WTC11 (cell line): ENCODE measurements at regions not wholly inside any gene's neighbourhood (a gene's known extent, or its start where the extent isn't known, plus 50 kb on each side); places are given as distances from the start of the nearest gene placed in this dataset.

ENCODE experiments used
- ATAC-seq: fragments of 200-7000 bp; cut with Tn5 transposase; 2 replicates; pipeline ENCODE4 v1.10.0; 2021; ENCODE audit warnings: mild to moderate bottlenecking, moderate library complexity
- CTCF ChIA-PET: fragments of 300-600 bp; sonication (Branson Sonifier 250); formaldehyde crosslinking; loops from one replicate; lab custom pipeline; 2021; ENCODE audit warnings: antibody characterized with exemption; lab: Charles Lee
- POLR2A ChIA-PET: fragments of 350-600 bp; sonication (Branson Sonifier 250); formaldehyde crosslinking; loops from one replicate; lab custom pipeline; 2021; ENCODE audit warnings: antibody characterized with exemption; lab: Charles Lee
- DNase-seq: peaks from one replicate; pipeline ENCODE4 v3.0.0; 2021; ENCODE audit warnings: low spot score
- H3K27ac Mint-ChIP-seq: 2 replicates; pipeline ENCODE4 v1.8.0; 2021; ENCODE audit warnings: mixed read lengths
- H3K27me3 Mint-ChIP-seq: 2 replicates; pipeline ENCODE4 v1.8.0; 2021; ENCODE audit warnings: low read depth, mild to moderate bottlenecking, moderate library complexity, mixed read lengths
- H3K36me3 Mint-ChIP-seq: 2 replicates; pipeline ENCODE4 v1.8.0; 2021; ENCODE audit warnings: mixed read lengths
- H3K4me1 Mint-ChIP-seq: 2 replicates; pipeline ENCODE4 v1.8.0; 2022; ENCODE audit warnings: mixed read lengths
- H3K4me3 Mint-ChIP-seq: 2 replicates; pipeline ENCODE4 v1.8.0; 2021; ENCODE audit warnings: mild to moderate bottlenecking, moderate library complexity, mixed read lengths
- H3K9me3 Mint-ChIP-seq: 2 replicates; pipeline ENCODE4 v1.8.0; 2021; ENCODE audit warnings: mixed read lengths
- CTCF ChIP-seq: fragments of 200-600 bp; IDR thresholded peaks from 2 replicates; pipeline ENCODE4 v1.8.0; 2022; ENCODE audit warnings: antibody characterized with exemption
- E2F4 ChIP-seq: sonication (generic); formaldehyde crosslinking; IDR thresholded peaks from 2 replicates; pipeline ENCODE4 v1.8.1; 2022; ENCODE audit warnings: low read depth, mild to moderate bottlenecking, moderate library complexity, missing genetic modification reagents, borderline replicate concordance
- ESRRA ChIP-seq: sonication (generic); formaldehyde crosslinking; IDR thresholded peaks from 2 replicates; pipeline ENCODE4 v1.8.1; 2022; ENCODE audit warnings: mild to moderate bottlenecking, missing genetic modification reagents, borderline replicate concordance
- GABPB1 ChIP-seq: sonication (generic); formaldehyde crosslinking; IDR thresholded peaks from 2 replicates; pipeline ENCODE4 v1.8.1; 2023; ENCODE audit warnings: mild to moderate bottlenecking, missing genetic modification reagents
- HMGA2 ChIP-seq: fragments of 250-450 bp; sonication (Bioruptor Pico); IDR thresholded peaks from 2 replicates; pipeline ENCODE4 v1.4.0; 2021; ENCODE audit warnings: mild to moderate bottlenecking, moderate library complexity
- JUN ChIP-seq: sonication (generic); formaldehyde crosslinking; IDR thresholded peaks from 2 replicates; pipeline ENCODE4 v1.8.0; 2023; ENCODE audit warnings: mild to moderate bottlenecking, missing genetic modification reagents
- NFE2L1 ChIP-seq: sonication (generic); formaldehyde crosslinking; IDR thresholded peaks from 2 replicates; pipeline ENCODE4 v1.8.1; 2023; ENCODE audit warnings: missing genetic modification reagents
- OVOL2 ChIP-seq: fragments of 250-450 bp; sonication (Bioruptor Pico); IDR thresholded peaks from 2 replicates; pipeline ENCODE4 v1.9.0; 2021; ENCODE audit warnings: mild to moderate bottlenecking, borderline replicate concordance
- PREB ChIP-seq: sonication (generic); formaldehyde crosslinking; IDR thresholded peaks from 2 replicates; pipeline ENCODE4 v1.8.1; 2022; ENCODE audit warnings: mild to moderate bottlenecking, missing genetic modification reagents, moderate library complexity, borderline replicate concordance
- TCF7 ChIP-seq: sonication (generic); formaldehyde crosslinking; IDR thresholded peaks from 2 replicates; pipeline ENCODE4 v1.8.0; 2022; ENCODE audit warnings: mild to moderate bottlenecking, low read depth, missing genetic modification reagents, moderate library complexity
- ZNF219 ChIP-seq: sonication (generic); formaldehyde crosslinking; IDR thresholded peaks from 2 replicates; pipeline ENCODE4 v1.8.0; 2023; ENCODE audit warnings: missing genetic modification reagents, mild to moderate bottlenecking, borderline replicate concordance
- ZNF232 ChIP-seq: sonication (generic); formaldehyde crosslinking; IDR thresholded peaks from 2 replicates; pipeline ENCODE4 v1.8.0; 2022; ENCODE audit warnings: mild to moderate bottlenecking, missing genetic modification reagents
- ZNF317 ChIP-seq: sonication (generic); formaldehyde crosslinking; IDR thresholded peaks from 2 replicates; pipeline ENCODE4 v1.8.1; 2023; ENCODE audit warnings: low read depth, mild to moderate bottlenecking, moderate library complexity, missing genetic modification reagents, borderline replicate concordance
- ZNF416 ChIP-seq: fragments of 250-450 bp; sonication (Bioruptor Pico); IDR thresholded peaks from 2 replicates; pipeline ENCODE4 v1.9.0; 2021; ENCODE audit warnings: mild to moderate bottlenecking, inconsistent platforms
- ZNF423 ChIP-seq: fragments of 250-450 bp; sonication (Bioruptor Pico); IDR thresholded peaks from 2 replicates; pipeline ENCODE4 v2.1.2; 2022; ENCODE audit warnings: mild to moderate bottlenecking, moderate library complexity
- TF ChIP-seq, protein P1 (sequence below): sonication (generic); formaldehyde crosslinking; IDR thresholded peaks from 2 replicates; pipeline ENCODE4 v1.8.1; 2022; ENCODE audit warnings: mild to moderate bottlenecking, moderate library complexity, missing genetic modification reagents
- TF ChIP-seq, protein P2 (sequence below): sonication (generic); formaldehyde crosslinking; IDR thresholded peaks from 2 replicates; pipeline ENCODE4 v1.8.1; 2023; ENCODE audit warnings: mild to moderate bottlenecking, moderate library complexity, missing genetic modification reagents
- TF ChIP-seq, protein P3 (sequence below): fragments of 250-450 bp; sonication (Bioruptor Pico); IDR thresholded peaks from 2 replicates; pipeline ENCODE4 v1.9.0; 2021; ENCODE audit warnings: mild to moderate bottlenecking, borderline replicate concordance
- TF ChIP-seq, protein P4 (sequence below): sonication (generic); formaldehyde crosslinking; IDR thresholded peaks from 2 replicates; pipeline ENCODE4 v1.8.0; 2022; ENCODE audit warnings: mild to moderate bottlenecking, missing genetic modification reagents

DNA sequence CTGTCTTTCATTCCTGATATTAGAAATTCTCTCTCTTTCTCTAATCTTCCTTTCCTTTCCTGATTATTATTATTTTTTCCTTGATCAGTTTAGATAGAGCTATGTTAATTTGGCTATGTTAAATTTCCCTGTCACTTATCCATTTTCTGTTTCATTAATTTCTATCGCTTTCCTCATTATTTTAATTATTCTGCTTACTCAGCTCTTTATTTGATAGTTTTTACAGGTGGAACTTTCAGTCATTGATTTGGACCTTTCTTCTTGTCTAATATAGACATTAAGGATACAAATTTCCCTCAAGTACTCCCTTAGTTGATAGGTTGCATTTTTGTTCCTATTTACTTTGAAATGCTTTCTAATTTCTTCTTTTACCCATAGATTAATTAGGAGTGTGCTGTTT is 442.3 kb downstream of the CDH26 start (continued):
- TF ChIP-seq, protein P1, sequence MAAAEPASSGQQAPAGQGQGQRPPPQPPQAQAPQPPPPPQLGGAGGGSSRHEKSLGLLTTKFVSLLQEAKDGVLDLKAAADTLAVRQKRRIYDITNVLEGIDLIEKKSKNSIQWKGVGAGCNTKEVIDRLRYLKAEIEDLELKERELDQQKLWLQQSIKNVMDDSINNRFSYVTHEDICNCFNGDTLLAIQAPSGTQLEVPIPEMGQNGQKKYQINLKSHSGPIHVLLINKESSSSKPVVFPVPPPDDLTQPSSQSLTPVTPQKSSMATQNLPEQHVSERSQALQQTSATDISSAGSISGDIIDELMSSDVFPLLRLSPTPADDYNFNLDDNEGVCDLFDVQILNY = no peak
- TF ChIP-seq ZNF232 (no peak), HMGA2 (no peak), JUN (no peak)

- Mint-ChIP-seq H3K36me3 (peaks cover 16% of the 10 kb centered on the region), H3K27me3 (peaks cover 35% of the 10 kb centered on the region), H3K9me3 (peaks cover 37% of the 10 kb centered on the region), H3K4me1 (no peaks in the 10 kb centered on the region), H3K4me3 (no peak overlapping the region), H3K27ac (no peak overlapping the region)
- DNase-seq = no peak
- CTCF ChIA-PET = interaction anchor here (0.6 to 0.8 kb wide), 3 partner anchors 192 to 501 kb away, joined by 3 to 4 read pairs (median 3); no protein-coding TSS in a partner anchor
- no peak for ATAC-seq
- TF ChIP-seq, protein P2, sequence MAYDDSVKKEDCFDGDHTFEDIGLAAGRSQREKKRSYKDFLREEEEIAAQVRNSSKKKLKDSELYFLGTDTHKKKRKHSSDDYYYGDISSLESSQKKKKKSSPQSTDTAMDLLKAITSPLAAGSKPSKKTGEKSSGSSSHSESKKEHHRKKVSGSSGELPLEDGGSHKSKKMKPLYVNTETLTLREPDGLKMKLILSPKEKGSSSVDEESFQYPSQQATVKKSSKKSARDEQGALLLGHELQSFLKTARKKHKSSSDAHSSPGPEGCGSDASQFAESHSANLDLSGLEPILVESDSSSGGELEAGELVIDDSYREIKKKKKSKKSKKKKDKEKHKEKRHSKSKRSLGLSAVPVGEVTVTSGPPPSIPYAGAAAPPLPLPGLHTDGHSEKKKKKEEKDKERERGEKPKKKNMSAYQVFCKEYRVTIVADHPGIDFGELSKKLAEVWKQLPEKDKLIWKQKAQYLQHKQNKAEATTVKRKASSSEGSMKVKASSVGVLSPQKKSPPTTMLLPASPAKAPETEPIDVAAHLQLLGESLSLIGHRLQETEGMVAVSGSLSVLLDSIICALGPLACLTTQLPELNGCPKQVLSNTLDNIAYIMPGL (CRISPR knock-in tag) = no peak
- TF ChIP-seq E2F4 (CRISPR knock-in tag) (no peak), CTCF (no peak), ZNF219 (CRISPR knock-in tag) (no peak), ZNF423 (no peak), ZNF416 (CRISPR knock-in tag) (no peak), NFE2L1 (no peak), ESRRA (no peak), GABPB1 (CRISPR knock-in tag) (no peak), OVOL2 (no peak), ZNF317 (CRISPR knock-in tag) (no peak), TCF7 (CRISPR knock-in tag) (no peak), PREB (no peak)
- TF ChIP-seq, protein P3, sequence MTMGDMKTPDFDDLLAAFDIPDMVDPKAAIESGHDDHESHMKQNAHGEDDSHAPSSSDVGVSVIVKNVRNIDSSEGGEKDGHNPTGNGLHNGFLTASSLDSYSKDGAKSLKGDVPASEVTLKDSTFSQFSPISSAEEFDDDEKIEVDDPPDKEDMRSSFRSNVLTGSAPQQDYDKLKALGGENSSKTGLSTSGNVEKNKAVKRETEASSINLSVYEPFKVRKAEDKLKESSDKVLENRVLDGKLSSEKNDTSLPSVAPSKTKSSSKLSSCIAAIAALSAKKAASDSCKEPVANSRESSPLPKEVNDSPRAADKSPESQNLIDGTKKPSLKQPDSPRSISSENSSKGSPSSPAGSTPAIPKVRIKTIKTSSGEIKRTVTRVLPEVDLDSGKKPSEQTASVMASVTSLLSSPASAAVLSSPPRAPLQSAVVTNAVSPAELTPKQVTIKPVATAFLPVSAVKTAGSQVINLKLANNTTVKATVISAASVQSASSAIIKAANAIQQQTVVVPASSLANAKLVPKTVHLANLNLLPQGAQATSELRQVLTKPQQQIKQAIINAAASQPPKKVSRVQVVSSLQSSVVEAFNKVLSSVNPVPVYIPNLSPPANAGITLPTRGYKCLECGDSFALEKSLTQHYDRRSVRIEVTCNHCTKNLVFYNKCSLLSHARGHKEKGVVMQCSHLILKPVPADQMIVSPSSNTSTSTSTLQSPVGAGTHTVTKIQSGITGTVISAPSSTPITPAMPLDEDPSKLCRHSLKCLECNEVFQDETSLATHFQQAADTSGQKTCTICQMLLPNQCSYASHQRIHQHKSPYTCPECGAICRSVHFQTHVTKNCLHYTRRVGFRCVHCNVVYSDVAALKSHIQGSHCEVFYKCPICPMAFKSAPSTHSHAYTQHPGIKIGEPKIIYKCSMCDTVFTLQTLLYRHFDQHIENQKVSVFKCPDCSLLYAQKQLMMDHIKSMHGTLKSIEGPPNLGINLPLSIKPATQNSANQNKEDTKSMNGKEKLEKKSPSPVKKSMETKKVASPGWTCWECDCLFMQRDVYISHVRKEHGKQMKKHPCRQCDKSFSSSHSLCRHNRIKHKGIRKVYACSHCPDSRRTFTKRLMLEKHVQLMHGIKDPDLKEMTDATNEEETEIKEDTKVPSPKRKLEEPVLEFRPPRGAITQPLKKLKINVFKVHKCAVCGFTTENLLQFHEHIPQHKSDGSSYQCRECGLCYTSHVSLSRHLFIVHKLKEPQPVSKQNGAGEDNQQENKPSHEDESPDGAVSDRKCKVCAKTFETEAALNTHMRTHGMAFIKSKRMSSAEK (CRISPR knock-in tag) = no peak
- TF ChIP-seq, protein P4, sequence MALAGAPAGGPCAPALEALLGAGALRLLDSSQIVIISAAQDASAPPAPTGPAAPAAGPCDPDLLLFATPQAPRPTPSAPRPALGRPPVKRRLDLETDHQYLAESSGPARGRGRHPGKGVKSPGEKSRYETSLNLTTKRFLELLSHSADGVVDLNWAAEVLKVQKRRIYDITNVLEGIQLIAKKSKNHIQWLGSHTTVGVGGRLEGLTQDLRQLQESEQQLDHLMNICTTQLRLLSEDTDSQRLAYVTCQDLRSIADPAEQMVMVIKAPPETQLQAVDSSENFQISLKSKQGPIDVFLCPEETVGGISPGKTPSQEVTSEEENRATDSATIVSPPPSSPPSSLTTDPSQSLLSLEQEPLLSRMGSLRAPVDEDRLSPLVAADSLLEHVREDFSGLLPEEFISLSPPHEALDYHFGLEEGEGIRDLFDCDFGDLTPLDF = no peak
- POLR2A ChIA-PET = no interaction called here
These were observed 444.2 kb downstream of the CDH26 start for GRCh38 chr20:60402189-60403058.
